ENCODE measurements at regions not wholly inside any gene's neighbourhood (a gene's known extent, or its start where the extent isn't known, plus 50 kb on each side); places are given as distances from the start of the nearest gene placed in this dataset.

DNA sequence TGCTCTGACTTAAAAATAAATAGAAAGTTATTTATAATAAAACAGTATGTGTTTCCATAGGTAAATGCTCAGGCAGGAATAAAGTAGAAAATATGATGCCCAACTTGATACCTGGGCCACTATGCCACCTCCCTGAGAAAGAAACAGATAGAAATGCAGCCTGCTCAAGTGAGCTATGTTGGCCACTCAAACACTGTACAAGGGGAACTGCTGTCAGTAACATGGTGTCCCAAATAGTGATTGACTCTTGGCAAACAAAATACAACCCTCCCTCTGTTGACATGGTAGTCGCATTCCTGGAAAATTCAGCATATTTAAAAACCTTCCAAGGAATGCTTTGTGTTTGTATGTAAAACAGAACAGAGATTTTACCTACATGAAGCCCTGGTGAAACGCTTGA lies 66.9 kb upstream of the KCNE2 start:
- intact Hi-C loops (cut with DNase I) = no loop called here
- no peak overlapping the region for H3K4me3 ChIP-seq
- no peaks in the 10 kb centered on the region for H3K9me3 ChIP-seq
- ATAC-seq (no peak), DNase-seq (no peak)
- no peak for TF ChIP-seq CTCF (IDR thresholded peaks at IDR 0.05)
- H3K36me3 ChIP-seq = no peaks in the 10 kb centered on the region
- no peaks in the 10 kb centered on the region for H3K4me1 ChIP-seq
- H3K27me3 ChIP-seq (ENCODE audit: low read depth) = no peaks in the 10 kb centered on the region
- no peak overlapping the region for H3K27ac ChIP-seq

- no peaks in the 10 kb centered on the region for H3K4me1 ChIP-seq
- intact Hi-C loops (cut with DNase I) = no loop called here
- no peaks in the 10 kb centered on the region for H3K36me3 ChIP-seq
- H3K4me3 ChIP-seq = no peak overlapping the region
- ATAC-seq (no peak), DNase-seq (no peak)
- H3K27ac ChIP-seq = no peak overlapping the region
- no peaks in the 10 kb centered on the region for H3K27me3 ChIP-seq (ENCODE audit: low read depth)
- no peak for TF ChIP-seq CTCF (IDR thresholded peaks at IDR 0.05)
- no peaks in the 10 kb centered on the region for H3K9me3 ChIP-seq
These were observed 65.2 kb upstream of the KCNE2 start for GRCh38 chr21:34298534-34299167.

DNA sequence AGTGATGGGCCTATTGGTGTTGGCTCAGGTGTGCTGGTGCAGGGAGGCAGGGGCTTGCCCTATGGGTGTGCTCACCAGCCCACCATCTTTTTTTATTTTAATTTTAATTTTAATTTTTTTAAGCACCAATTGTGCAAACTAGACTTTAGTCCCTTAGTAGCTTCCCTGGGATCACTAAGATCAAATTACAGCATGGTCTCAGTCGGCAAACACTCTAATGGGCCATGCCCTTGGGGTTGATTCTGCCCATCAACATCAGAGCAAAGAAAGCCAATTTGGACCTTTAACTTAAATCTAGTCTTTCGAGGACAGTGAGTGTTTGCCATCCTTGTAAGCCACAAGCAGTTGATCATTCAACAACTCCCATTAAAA lies 64.7 kb upstream of the KCNE2 start:
- no peaks in the 10 kb centered on the region for H3K9me3 ChIP-seq
- no peaks in the 10 kb centered on the region for H3K36me3 ChIP-seq
- no peaks in the 10 kb centered on the region for H3K4me1 ChIP-seq
- no peak for ATAC-seq
- no peak overlapping the region for H3K4me3 ChIP-seq
- no peak overlapping the region for H3K27ac ChIP-seq
- H3K27me3 ChIP-seq (ENCODE audit: low read depth) = no peaks in the 10 kb centered on the region
- intact Hi-C loops (cut with DNase I) = no loop called here
- DNase-seq = no peak
- TF ChIP-seq CTCF (IDR thresholded peaks at IDR 0.05) = no peak

GRCh38 chr21:34302521-34302920 lies 61.3 kb upstream of the KCNE2 start:
- intact Hi-C loops (cut with DNase I) = no loop called here
- H3K27ac ChIP-seq = no peak overlapping the region
- H3K4me3 ChIP-seq = no peak overlapping the region
- TF ChIP-seq CTCF (IDR thresholded peaks at IDR 0.05) = no peak
- no peaks in the 10 kb centered on the region for H3K27me3 ChIP-seq (ENCODE audit: low read depth)
- no peaks in the 10 kb centered on the region for H3K4me1 ChIP-seq
- DNase-seq (no peak), ATAC-seq (no peak)
- H3K9me3 ChIP-seq = no peaks in the 10 kb centered on the region
- H3K36me3 ChIP-seq = no peaks in the 10 kb centered on the region

- no peaks in the 10 kb centered on the region for H3K36me3 ChIP-seq
- H3K27me3 ChIP-seq (ENCODE audit: low read depth) = no peaks in the 10 kb centered on the region
- H3K4me1 ChIP-seq = no peaks in the 10 kb centered on the region
- intact Hi-C loops (cut with DNase I) = no loop called here
- H3K9me3 ChIP-seq = no peaks in the 10 kb centered on the region
- H3K4me3 ChIP-seq = no peak overlapping the region
- ATAC-seq (no peak), DNase-seq (no peak)
- TF ChIP-seq CTCF (IDR thresholded peaks at IDR 0.05) = no peak
- H3K27ac ChIP-seq = no peak overlapping the region
These were observed 57.9 kb upstream of the KCNE2 start for GRCh38 chr21:34305605-34306604.

Measured in lower lobe of right lung (tissue), 2 donors.